Suppressor macrophage treated with lipopolysaccharide for 4 hours (primary cell): ENCODE measurements at regions not wholly inside any gene's neighbourhood (a gene's known extent, or its start where the extent isn't known, plus 50 kb on each side); places are given as distances from the start of the nearest gene placed in this dataset.

Experiments
- DNase-seq: peaks from one replicate; pipeline ENCODE4 v3.0.0-alpha.2; 2020

DNA sequence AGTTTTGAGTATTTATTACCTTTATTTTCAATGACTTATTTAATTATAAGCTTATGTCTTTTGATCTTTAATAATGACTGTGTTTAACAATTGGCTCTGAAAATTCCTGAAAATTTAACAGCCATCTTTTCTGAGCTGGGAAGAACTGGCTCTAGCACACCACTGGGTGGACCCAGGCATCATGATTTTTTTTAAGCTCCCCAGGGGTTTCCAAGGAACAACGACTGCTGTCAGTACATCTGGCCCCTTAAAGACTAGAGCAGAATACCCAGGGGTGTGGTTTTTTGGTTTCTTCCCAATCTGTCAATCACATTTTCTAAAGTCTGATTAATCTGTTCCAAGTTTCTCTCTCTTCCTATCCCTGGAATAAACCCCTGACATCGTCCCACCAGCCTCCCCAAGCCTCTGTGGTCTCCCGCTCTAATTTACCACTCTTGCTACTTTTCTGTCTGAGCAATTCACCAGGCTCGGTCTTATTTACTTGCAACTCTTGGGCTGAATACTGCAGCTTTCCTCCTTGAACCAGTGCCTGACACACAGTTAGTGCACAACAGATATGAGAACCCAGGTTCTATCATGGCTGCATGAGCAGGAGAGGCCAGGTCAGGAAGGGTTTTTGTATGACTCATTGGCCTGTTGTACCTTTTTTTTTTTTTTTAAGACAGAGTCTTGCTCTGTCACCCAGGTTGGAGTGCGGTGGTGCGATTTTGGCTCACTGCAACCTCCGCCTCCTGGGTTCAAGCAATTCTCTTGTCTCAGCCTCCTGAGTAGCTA, 321.9 kb downstream of the ZSWIM6 start:
- no peak for DNase-seq

DNA sequence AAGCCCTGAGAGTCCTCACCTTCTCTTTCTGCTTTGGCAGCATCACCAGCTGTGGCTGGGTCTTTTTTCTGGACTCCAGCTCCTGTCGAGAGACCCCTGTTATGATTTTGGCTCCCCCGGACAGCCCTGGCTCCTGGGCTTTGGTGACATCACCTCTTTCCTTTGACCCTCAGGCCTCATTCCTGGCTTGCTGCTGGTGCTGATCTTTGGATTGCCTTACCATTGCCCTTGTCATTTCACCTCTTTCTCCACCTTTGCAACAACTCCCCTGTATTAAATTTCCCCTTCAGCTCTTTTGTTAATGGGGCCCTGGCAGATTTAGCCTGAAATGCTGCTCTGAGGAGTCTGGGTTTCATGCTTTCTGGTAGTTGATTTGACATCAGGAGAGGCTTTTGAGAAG, 322.8 kb downstream of the ZSWIM6 start:
- DNase-seq: no peak

DNA sequence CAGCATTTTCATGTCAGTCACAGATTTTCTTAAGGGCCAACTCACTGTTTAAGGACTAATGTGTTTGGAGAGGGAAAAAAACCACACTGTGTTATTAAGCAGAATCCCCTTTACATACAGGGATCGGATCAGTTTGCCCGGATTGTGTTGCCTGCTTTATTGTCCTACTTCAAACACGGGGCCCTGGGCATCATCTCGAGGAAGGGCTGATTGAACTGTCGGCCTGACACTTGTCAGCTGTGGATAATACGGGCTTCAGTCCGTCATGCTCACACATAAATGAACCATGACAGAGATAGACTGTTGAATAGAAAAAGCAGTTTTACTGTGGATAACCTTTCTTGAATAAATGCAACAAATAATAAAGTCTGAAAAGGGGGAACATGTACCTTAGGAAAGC, 325.0 kb downstream of the ZSWIM6 start:
- no peak for DNase-seq

DNA sequence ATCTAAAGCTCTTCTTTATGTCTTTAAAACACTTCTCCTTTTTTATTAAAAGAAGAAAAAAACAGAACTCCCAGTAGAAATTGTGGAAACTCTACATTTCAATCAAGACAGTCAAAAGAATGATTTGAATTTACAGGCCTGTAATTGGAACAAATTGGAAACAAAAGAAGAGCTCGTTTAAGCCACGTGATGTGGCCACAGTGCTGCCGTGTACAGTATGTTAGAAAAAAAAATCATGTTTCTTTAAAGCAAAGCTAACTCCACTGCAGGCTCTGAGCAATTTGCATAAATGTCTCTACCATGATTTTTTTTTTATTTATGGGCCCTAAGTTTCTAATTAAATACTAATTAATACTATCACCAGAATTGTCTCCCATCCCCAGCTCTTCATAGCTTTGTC, 325.6 kb downstream of the ZSWIM6 start:
- DNase-seq: no peak

DNA sequence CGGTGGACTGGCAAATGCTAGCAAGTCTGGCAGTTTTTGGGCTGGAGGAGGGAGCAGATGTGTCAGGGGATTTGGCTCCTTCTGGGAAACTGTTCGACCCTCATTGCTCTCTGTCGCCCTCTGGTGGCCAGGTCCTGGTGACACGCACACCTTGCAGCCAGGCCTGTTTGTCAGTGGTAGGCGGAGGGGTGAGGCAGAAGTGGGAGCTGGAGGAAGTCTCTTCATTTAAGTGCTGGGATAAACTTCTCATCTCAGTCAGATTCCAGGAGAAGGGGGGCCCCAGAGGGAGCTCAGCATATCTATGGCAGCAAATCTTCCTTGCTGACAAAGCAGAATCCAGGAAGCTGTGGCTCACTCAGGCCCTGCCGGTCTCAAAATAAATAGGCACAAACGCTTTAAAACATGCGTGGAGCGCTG, 326.5 kb downstream of the ZSWIM6 start:
- DNase-seq: peak; percentile 76

DNA sequence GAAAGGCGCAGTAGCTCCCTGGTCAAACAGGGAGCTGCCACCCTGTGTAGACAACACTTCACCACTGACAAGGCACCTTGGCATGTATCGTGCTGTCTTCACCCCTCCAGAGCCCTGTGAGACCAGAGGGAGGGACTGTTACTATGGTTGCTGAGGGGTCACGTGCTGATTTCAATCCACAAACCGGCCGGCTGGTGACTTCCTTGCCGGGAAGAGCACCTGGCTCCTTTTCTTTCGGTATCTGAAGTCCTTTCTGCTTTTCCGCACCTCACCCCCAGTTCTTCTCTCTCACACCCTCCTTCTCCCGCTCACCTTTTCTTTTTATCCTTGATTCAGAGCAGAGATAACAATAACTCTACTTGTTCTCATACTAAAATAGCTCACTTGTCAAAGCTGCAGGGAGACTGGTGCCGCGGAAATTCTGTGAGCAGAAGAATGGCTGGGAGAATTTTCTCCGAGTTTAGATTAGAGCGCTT, 327.2 kb downstream of the ZSWIM6 start:
- DNase-seq: no peak

DNA sequence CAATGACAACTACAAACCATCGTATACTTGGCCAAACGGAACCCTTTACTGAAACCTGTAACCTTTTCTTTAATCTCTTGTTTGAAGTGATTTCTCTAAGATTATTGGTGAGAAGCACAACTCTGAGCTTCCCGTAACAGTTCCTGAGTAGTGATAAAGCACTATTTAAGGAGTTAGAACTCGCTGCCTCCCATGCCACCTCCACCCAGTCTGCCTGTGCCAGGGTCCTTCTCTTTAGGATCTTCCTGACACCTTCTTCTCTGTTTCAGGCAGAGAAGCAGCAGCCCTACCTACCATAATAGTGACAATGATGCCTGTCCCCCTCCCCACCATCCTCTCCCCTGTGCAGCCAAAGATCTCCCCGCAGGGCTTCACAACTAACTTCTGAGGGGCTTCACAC, 330.6 kb downstream of the ZSWIM6 start:
- DNase-seq: no peak

DNA sequence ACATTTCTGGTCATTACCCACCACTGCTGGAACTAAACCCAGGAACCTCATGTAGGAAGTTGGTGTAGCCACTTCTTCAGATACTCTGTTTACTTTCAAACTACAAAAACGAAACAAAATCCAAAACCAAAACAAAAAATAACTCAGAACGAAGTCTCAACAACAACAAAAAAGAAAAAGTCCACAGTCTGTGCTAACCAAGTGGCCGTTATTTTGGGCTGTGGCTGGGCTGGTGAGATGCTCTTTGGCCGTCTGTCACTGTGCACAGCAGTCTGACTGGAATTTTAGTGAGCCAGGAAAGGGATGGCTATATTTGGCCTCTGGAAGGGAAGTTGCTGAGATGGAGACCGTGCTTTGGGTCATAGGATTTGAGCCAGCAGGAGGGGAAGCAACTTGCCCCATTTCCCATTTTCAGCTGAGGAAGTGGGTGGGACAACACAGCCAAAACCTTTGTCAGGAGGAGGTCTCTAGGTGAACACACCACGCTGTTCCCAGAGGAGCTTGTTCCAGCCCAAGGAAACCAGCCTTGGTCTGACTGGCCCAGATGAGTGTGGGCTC, 334.1 kb downstream of the ZSWIM6 start:
- DNase-seq: peak; percentile 48

DNA sequence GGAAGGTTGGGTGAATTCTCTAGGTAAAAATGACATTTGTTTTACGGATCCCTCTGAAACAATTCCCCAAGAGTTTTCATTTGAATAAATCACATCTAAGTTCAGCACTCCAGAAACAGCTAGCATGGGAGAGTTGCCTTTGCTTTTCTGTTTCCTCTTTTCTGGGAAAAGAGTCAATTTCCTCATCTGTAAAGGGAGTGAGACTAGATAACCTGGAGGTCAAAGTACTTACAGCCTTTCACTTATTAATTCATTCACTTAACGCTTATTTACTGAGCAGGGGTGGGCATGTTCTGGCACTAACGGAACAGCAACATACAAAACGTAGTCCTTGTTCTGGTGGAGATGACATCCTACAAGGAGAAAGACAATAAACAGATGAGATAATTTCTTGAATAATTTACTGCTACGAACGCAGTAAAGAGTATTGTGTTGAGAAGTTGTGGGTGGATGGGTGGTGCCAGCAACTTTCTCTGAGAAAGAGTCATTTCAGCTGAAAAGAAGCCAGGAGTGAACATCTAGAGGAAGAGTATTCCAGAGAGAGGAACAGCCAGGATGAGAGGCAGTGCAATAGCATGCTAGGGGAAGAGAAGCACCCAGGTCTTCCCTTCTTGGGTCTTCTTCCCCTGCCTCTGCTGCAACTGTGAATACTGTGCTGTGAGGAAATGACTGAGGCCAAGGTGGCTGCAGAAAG, 335.6 kb downstream of the ZSWIM6 start:
- peak; percentile 20 for DNase-seq

DNA sequence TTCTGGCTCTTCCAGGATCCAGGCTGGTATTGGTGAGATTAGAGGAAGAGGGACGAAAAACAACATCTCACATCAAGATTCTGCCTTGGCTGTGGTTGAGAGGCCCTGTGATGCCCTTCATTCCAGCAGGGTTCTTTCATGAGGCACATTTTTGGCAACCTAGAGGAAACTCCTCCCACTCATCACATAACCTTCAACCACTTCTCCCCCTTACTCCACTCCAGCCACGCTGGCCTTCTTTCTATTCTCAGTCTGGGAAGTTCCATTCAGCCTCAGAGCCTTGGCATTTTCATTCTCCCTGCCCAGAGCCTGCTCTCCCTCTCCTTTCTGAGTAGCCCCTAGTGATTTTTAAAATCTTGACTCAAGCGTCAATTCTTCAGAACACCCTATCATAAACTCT, 337.5 kb downstream of the ZSWIM6 start:
- DNase-seq: peak; percentile 17

DNA sequence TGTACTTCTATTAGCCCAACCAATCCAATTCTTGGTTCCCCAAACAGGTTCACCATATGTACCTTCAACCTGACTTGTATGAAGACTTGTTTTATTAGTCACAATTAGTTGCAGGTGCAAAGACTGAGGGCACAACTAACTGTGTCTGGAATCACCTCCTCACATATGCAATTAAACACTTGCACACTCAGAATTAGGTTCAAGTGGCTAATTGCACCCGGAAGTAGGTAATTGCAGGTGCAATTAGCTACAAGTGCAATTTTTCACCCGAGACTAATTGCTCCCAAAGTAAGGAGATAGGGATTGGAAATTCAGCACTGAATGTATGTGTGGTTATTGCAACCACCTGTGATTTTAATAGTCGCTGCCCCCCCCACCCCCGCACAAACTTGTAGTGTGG, 338.9 kb downstream of the ZSWIM6 start:
- DNase-seq: no peak

DNA sequence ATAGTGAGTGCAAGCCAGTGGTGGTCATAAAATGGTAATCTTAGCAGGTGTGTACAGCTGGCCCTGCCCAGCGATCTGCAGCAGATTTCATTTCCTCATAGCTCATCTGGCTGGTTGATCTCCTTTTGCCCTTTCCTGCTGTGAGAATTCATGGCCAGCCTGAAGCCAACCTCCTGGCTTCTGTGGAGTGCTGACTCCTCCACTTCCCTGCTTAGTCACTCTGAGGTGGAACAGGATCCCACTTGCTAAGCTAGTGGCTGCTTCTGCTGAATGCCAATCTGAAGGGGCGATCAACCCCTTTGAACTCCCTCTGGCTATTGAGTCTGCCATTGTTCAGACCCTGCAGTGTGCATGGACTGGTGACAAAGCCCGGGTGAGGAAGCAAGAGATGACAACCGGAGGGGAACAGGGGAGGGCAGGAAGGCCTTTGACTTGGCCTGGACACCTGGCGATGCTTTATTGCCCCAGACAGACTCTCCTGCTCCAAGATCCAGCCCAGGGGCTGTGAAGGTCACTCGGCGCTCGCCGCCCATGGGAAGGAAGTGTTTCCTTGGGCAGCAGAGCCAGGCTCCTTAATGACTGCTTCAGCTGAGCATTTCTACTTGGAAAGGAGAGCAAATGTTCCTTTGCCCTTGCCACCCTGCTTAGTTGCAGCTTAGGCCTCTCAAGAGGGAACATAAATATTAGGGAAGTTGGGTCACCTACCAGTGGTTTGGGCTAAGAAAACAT, 341.1 kb downstream of the ZSWIM6 start:
- DNase-seq: no peak

DNA sequence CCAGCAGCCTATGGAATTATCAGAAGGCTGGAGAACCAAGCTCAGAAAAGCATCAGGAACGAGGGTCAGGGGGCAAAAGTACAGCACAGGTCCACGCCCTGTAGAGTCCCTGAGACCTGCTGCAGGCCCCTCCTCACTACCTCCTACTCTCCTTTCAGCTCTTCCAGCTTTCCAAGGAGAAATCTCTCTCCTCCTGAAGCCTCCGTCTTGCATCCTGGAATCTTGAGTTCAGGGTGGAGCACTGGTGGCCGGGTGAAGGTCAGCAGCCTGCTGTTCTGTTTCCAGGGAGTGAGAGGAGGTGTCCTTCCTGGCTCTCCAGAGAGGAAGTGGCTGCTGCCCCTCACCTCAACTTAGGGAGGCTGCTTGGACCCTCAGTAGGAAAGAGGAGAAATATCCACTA, 342.3 kb downstream of the ZSWIM6 start:
- DNase-seq: no peak

DNA sequence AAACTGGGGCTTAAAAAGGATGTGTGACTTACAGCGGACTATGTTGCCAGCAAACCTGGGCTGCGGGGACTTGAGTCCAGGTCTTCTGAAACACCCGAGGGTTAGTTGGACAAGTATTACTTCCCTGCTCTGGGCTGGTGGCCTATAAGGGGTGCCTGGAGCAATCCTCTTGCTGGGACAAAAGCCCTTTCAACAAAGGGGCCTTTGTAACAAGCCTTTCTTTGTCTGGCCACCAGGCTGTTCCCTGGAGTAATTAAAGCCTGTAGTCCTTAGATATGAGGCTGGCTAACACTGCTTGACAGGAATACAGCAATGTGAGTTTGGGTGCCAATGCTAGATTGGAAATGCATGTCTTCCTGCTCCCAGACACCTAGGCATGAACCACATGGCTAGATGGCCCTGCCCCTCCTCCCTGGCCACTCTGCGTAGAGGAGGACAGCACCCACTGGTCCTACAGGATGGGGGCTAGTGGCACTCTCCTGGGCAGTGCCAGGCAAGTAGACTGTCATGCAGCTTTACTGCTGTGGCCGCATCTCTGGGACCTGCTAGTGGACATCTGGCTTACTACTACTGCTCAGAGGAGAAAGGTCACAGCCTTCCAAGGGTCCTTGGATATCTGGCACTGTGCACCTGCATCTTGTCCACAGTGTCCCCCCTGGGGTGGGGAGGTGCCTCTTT, 343.1 kb downstream of the ZSWIM6 start:
- DNase-seq: no peak

DNA sequence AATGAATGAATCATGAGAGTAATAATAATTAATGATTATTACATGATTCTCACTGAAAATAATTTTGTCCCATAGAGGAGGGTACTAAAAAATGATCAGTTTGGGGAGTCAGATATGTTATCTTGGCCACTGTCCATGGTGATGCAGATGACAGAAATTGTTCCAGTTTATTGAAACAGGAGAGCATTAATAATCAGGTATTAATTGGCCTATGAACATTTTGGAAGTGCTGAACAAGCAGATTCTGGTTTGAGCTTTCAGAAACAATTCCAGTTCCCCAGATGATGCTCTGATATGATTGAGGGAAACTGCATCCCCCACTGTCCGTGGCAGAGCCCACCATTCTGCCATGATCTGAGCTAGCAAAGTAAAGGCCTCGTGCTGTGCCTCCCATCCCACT, 345.2 kb downstream of the ZSWIM6 start:
- DNase-seq: no peak

DNA sequence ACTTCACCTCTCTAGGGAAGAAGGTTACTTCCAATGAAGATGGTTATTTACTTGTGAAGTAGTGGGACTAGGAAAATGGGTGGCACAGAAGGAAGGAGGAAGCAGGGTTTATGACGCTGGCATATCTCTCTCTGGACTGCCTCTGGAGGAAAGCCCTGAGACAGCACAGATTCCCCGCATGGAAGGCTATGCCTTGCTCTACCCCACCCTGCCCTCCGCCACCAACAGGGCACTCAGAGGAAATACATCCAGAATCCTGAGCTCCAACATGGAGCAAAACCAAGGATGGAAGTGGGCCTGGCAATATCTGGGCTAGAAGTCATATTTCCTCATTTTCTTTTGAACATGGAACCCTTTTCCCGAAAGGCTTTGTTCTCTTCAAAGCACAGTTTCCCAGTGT, 346.9 kb downstream of the ZSWIM6 start:
- no peak for DNase-seq

DNA sequence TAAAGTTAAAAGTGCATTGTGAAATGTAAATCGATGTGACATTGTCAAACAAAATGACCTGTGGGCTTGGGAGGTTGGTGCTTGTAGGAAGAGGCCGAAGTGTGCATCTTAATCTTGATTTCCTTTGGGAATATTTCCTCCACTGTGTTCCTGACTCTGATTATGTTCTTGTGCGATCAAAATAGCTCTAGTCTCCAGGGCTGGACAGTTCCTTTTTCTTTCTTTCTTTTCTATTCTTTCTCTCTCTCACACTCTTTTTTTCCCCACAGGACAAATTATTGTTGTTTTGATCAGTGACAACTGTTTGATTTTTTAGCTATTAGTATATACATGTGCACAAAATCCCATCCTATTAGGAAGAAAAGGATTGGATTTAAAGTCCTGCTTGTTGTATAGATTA, 347.5 kb downstream of the ZSWIM6 start:
- no peak for DNase-seq

DNA sequence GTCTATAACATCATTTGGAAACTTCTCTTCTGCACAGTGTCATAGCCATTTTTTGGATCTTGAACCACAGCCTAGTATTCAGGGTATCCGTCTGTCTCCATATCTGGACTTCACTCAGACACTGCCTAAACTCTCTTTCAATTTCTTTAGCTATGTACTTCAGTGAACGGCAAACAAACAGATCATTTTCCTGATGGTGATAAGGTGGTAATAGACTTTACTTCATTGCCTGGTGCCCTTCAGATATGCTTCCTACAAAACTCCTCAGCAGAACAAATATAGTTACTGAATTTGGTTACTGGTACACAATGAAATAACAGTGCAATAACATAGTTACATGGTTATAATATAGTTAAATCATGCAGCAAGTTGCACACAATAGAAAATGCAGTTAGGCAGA, 348.2 kb downstream of the ZSWIM6 start:
- DNase-seq: no peak

DNA sequence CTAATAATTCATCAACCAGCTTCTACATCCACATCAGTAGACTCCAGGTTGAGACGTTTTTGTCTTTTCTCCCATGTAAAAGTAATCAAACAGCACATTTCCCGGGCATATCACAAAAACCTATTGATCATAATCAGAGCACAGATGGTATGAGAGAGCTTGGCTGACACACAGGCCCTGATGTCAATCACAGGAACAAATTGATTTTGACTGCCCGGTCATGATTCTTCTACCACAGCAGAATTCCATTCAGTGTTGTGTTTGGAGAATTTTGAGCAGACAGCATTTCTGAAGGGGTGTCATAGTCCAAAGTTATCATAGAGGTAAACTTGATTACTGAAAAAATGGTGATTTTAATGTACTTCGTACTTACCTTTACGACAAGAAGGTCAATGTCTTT, 351.1 kb downstream of the ZSWIM6 start:
- no peak for DNase-seq

DNA sequence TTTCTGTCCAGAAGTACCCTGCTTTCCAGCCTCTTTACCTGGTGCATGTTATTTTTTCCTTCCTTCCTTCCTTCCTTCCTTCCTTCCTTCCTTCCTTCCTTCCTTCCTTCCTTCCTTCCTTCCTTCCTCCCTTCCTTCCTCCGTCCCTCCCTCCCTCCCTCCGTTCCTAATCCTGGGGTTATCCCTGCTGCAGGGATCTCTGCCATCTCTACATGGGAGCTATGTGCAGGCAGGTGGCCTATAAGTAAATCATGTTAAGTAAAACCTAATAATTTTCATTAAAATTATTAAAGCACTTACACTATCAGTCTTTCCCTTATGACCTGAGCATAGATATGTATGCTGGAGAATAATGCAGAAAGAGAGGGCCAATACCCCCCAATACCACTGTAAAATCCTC, 351.9 kb downstream of the ZSWIM6 start:
- no peak for DNase-seq

DNA sequence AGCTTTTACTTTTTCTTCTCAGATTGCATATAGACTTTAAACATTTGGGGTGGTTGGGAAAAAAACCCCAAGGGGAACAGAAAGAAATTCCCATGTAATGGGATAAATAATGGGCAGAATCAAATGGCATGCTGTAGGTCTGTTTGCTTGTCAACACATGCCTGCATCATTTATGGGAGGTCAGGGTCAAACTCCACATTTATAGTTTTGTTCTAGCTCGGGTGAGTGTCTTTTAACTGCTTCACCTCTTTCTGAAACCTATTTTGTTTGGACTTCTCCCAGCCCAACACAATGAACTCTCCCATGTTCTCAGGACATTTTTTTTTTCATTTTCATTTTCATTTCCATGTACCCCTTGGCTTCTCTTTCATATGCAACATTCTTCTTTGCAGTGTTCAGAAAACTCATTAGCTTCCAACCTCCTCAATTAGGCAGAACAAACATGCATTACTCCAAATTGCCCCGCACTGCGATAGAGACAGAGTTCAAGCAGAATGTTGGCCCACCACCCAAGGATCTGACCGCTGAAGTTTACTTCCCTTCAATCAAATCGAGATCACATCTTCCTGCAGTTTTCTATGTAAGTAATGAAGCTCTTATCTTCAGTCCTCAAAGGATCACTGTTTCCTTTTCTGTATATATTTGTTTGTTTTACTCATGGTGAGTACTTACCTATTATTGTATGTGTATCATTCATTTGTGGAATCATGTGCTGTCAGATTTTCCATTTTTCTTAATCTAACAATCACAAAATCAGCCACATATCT, 354.6 kb downstream of the ZSWIM6 start:
- DNase-seq: no peak

DNA sequence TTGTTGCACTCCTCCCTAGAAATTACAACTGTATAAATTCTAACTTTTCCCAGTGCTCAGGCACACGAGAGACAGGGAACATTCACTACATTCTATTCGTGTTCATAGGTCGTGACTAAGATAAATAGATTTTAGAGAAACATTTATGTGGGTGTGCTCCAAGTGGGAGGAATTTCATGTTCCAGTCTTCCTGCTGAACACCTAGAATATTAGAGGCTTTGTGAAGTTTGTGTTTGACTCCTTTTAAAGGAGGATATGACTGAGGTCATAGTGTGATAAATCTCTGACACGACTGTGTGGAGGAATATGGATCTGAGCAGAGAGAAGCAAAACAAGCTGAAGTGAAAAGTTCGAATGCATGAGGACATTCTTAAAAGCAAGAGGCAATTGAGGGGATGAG, 355.3 kb downstream of the ZSWIM6 start:
- DNase-seq: no peak
